Panc1 (cell line): ENCODE measurements at regions not wholly inside any gene's neighbourhood (a gene's known extent, or its start where the extent isn't known, plus 50 kb on each side); places are given as distances from the start of the nearest gene placed in this dataset.

Experiments used
- ATAC-seq: fragments of 200-7000 bp; cut with Tn5 transposase; 2 replicates; pipeline ENCODE4 v1.9.1; 2020; ENCODE audit warnings: mild to moderate bottlenecking, moderate library complexity
- BruUV-seq: library from RNA; stranded (reverse); fragments of 400-500 nt; replicated peaks from 2 replicates; lab custom pipeline; 2021; lab: Mats Ljungman, UMichigan
- CTCF ChIA-PET: fragments of 300-600 bp; sonication (Branson Sonifier 250); formaldehyde crosslinking; loops from one replicate; lab custom pipeline; 2022; ENCODE audit warnings: antibody characterized with exemption; lab: Charles Lee
- POLR2A ChIA-PET: fragments of 300-600 bp; sonication (Branson Sonifier 250); formaldehyde crosslinking; loops from one replicate; lab custom pipeline; 2022; ENCODE audit warnings: antibody characterized with exemption; lab: Charles Lee
- DNase-seq: peaks from one replicate; pipeline ENCODE4 v3.0.0-alpha.2; 2010; ENCODE audit warnings: low read depth, low spot score
- H3K27ac ChIP-seq: 2 replicates; pipeline ENCODE4 v1.5.1; 2011; ENCODE audit warnings: mild to moderate bottlenecking, low read length, inconsistent platforms
- H3K27me3 ChIP-seq: fragments of 200-500 bp; sonication (Bioruptor generic); 2 replicates; pipeline ENCODE4 v1.6.0; 2014; ENCODE audit warnings: low read length, inconsistent platforms; ENCODE audit not compliant: control insufficient read depth, insufficient read depth
- H3K36me3 ChIP-seq: fragments of 200-500 bp; sonication (Bioruptor generic); 2 replicates; pipeline ENCODE4 v1.5.1; 2014; ENCODE audit warnings: inconsistent platforms, mild to moderate bottlenecking, low read length, moderate library complexity; ENCODE audit not compliant: control insufficient read depth, insufficient read depth
- H3K4me1 ChIP-seq: 2 replicates; pipeline ENCODE4 v1.5.1; 2011; ENCODE audit warnings: inconsistent platforms, mild to moderate bottlenecking, low read length, moderate library complexity; ENCODE audit not compliant: control insufficient read depth, insufficient read depth
- H3K4me3 ChIP-seq, 2 experiments: 2 replicates each; pipeline ENCODE4 v1.5.1; 2011 to 2012; ENCODE audit warnings: low read depth in 2 of 2, low read length in 2 of 2, mild to moderate bottlenecking in 2 of 2, inconsistent platforms in 1 of 2, moderate library complexity in 1 of 2
- H3K9me3 ChIP-seq: fragments of 200-500 bp; sonication (Bioruptor generic); 2 replicates; pipeline ENCODE4 v1.5.1; 2014; ENCODE audit warnings: low read depth, mild to moderate bottlenecking, inconsistent platforms, low read length, moderate library complexity; ENCODE audit not compliant: control insufficient read depth, insufficient read depth
- POLR2AphosphoS5 ChIP-seq: IDR thresholded peaks from 2 replicates; pipeline ENCODE4 v1.6.1; 2012; ENCODE audit warnings: mild to moderate bottlenecking, low read depth, low read length, moderate library complexity
- SIN3A ChIP-seq: IDR thresholded peaks from 2 replicates; pipeline ENCODE4 v1.6.1; 2012; ENCODE audit warnings: low read depth, mild to moderate bottlenecking, low read length, moderate library complexity, borderline replicate concordance; ENCODE audit not compliant: insufficient read depth
- TCF7L2 ChIP-seq: IDR thresholded peaks from 2 replicates; pipeline ENCODE4 v1.6.1; 2011; ENCODE audit warnings: mild to moderate bottlenecking, low read depth, low read length, inconsistent platforms
- in situ Hi-C: cut with HindIII; loops from 2 replicates; pipeline ENCODE4 v1.10.0; 2016; ENCODE audit warnings: low sequenced_read_pairs, low pct_unique_long_range_greater_than_20kb
- intact Hi-C: fragments of 100-400 bp; cut with micrococcal nuclease; formaldehyde crosslinking; loops from one replicate; pipeline ENCODE4 v1.10.0; 2022; ENCODE audit not compliant: unreplicated experiment
- TF ChIP-seq, protein P1 (sequence below): fragments of 450-650 bp; IDR thresholded peaks from 2 replicates; pipeline ENCODE4 v1.5.1; 2017; ENCODE audit warnings: mild to moderate bottlenecking
- TF ChIP-seq, protein P2 (sequence below), 2 experiments: IDR thresholded peaks; 2 replicates each; pipeline ENCODE4 v1.6.1; 2011 to 2012; ENCODE audit warnings: low read depth in 2 of 2, control low read depth in 1 of 2, low read length in 1 of 2, mild to moderate bottlenecking in 1 of 2, moderate library complexity in 1 of 2; ENCODE audit not compliant: insufficient read depth in 1 of 2

GRCh38 chr15:25060472-25060803, 105.7 kb downstream of the SNRPN start:
- intact Hi-C loops (no loop called here), in situ Hi-C loops (no loop called here)
- H3K4me3 ChIP-seq, result no peak overlapping the region
- TF ChIP-seq POLR2AphosphoS5 (no peak), SIN3A (no peak), TCF7L2 (no peak)
- TF ChIP-seq, protein P1, sequence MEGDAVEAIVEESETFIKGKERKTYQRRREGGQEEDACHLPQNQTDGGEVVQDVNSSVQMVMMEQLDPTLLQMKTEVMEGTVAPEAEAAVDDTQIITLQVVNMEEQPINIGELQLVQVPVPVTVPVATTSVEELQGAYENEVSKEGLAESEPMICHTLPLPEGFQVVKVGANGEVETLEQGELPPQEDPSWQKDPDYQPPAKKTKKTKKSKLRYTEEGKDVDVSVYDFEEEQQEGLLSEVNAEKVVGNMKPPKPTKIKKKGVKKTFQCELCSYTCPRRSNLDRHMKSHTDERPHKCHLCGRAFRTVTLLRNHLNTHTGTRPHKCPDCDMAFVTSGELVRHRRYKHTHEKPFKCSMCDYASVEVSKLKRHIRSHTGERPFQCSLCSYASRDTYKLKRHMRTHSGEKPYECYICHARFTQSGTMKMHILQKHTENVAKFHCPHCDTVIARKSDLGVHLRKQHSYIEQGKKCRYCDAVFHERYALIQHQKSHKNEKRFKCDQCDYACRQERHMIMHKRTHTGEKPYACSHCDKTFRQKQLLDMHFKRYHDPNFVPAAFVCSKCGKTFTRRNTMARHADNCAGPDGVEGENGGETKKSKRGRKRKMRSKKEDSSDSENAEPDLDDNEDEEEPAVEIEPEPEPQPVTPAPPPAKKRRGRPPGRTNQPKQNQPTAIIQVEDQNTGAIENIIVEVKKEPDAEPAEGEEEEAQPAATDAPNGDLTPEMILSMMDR, result no peak
- TF ChIP-seq, protein P2, sequence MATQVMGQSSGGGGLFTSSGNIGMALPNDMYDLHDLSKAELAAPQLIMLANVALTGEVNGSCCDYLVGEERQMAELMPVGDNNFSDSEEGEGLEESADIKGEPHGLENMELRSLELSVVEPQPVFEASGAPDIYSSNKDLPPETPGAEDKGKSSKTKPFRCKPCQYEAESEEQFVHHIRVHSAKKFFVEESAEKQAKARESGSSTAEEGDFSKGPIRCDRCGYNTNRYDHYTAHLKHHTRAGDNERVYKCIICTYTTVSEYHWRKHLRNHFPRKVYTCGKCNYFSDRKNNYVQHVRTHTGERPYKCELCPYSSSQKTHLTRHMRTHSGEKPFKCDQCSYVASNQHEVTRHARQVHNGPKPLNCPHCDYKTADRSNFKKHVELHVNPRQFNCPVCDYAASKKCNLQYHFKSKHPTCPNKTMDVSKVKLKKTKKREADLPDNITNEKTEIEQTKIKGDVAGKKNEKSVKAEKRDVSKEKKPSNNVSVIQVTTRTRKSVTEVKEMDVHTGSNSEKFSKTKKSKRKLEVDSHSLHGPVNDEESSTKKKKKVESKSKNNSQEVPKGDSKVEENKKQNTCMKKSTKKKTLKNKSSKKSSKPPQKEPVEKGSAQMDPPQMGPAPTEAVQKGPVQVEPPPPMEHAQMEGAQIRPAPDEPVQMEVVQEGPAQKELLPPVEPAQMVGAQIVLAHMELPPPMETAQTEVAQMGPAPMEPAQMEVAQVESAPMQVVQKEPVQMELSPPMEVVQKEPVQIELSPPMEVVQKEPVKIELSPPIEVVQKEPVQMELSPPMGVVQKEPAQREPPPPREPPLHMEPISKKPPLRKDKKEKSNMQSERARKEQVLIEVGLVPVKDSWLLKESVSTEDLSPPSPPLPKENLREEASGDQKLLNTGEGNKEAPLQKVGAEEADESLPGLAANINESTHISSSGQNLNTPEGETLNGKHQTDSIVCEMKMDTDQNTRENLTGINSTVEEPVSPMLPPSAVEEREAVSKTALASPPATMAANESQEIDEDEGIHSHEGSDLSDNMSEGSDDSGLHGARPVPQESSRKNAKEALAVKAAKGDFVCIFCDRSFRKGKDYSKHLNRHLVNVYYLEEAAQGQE (IDR thresholded peaks at IDR 0.05; ENCODE audit: insufficient read depth in 1 of 2, low read depth in 2 of 2, low read length in 1 of 2), result no peak
- H3K36me3 ChIP-seq, result no peaks in the 10 kb centered on the region; the same call in 1 of the 2 replicates
- DNase-seq (no peak), ATAC-seq (no peak)
- ChIA-PET CTCF (no interaction called here), POLR2A (no interaction called here)
- H3K27me3 ChIP-seq, result no peaks in the 10 kb centered on the region
- H3K27ac ChIP-seq, result no peak overlapping the region
- peaks cover 67% of the 10 kb centered on the region for H3K9me3 ChIP-seq
- no TSS peak for BruUV-seq
- H3K4me1 ChIP-seq, result no peaks in the 10 kb centered on the region

GRCh38 chr15:25060996-25061620, 106.3 kb downstream of the SNRPN start:
- DNase-seq, result no peak
- in situ Hi-C loops, result no loop called here
- ATAC-seq, result no peak
- no peak overlapping the region for H3K27ac ChIP-seq
- intact Hi-C loops, result no loop called here
- H3K4me3 ChIP-seq, result no peak overlapping the region
- H3K4me1 ChIP-seq, result no peaks in the 10 kb centered on the region
- ChIA-PET CTCF (no interaction called here), POLR2A (no interaction called here)
- TF ChIP-seq, protein P1, result no peak
- no peak for TF ChIP-seq SIN3A
- no peak for TF ChIP-seq TCF7L2
- no peak for TF ChIP-seq POLR2AphosphoS5
- TF ChIP-seq, protein P2 (IDR thresholded peaks at IDR 0.05; ENCODE audit: insufficient read depth in 1 of 2, low read depth in 2 of 2, low read length in 1 of 2), result no peak
- no peaks in the 10 kb centered on the region for H3K36me3 ChIP-seq
- H3K27me3 ChIP-seq, result no peaks in the 10 kb centered on the region
- H3K9me3 ChIP-seq, result peaks cover 65% of the 10 kb centered on the region
- no TSS peak for BruUV-seq
